Adrenal gland (tissue), 9 donors: ENCODE measurements at regions not wholly inside any gene's neighbourhood (a gene's known extent, or its start where the extent isn't known, plus 50 kb on each side); places are given as distances from the start of the nearest gene placed in this dataset.

ENCODE experiments used
- DNase-seq, 7 donors: peaks; one replicate each; pipeline ENCODE4 v3.0.0-alpha.2; 2019 to 2020
- H3K27ac ChIP-seq, 5 donors: fragments of 200-600 bp; sonication (generic) in 4 of 5; 1 replicate in 3 of 5; 2 replicates in 2 of 5; pipeline versions ENCODE4 v1.5.1 to v1.8.0; 2016 to 2020; ENCODE audit warnings: mild to moderate bottlenecking in 1 of 5
- H3K27me3 ChIP-seq: fragments of 200-600 bp; 2 replicates; pipeline ENCODE4 v1.8.0; 2021
- H3K36me3 ChIP-seq, 2 donors: fragments of 200-600 bp; replicated peaks in 1 of 2; 1 replicate in 1 of 2; 2 replicates in 1 of 2; pipeline versions ENCODE4 v1.5.1 to v1.8.0; 2018 to 2022
- H3K4me1 ChIP-seq, 2 donors: fragments of 200-600 bp; replicated peaks in 1 of 2; 1 replicate in 1 of 2; 2 replicates in 1 of 2; pipeline versions ENCODE4 v1.5.1 to v1.8.0; 2018 to 2021
- H3K4me3 ChIP-seq, 4 donors: fragments of 200-600 bp; sonication (generic) in 3 of 4; one replicate each; pipeline ENCODE4 v1.5.1; 2016 to 2018
- H3K9me3 ChIP-seq, 3 donors: fragments of 200-600 bp; sonication (generic) in 1 of 3; replicated peaks in 1 of 3; 1 replicate in 2 of 3; 2 replicates in 1 of 3; pipeline versions ENCODE4 v1.5.1 to v1.8.0; 2016 to 2021
- POLR2A ChIP-seq, 2 donors: fragments of 450-650 bp; IDR thresholded peaks; one replicate each; pipeline ENCODE4 v1.6.1; 2017; ENCODE audit warnings: antibody characterized with exemption in 2 of 2, mild to moderate bottlenecking in 2 of 2, moderate library complexity in 1 of 2
- WGBS, 4 donors: extraction: QIAGEN DNeasy Blood & Tissue Kit in 2 of 4; methylation state at CpG; one replicate each; pipeline versions ENCODE4 v1.1.5 to v1.1.7; 2013 to 2017; 5-methylcytosine and 5-hydroxymethylcytosine counted together
- intact Hi-C, 2 donors: fragments of 100-400 bp; cut with DNase I; formaldehyde crosslinking; loops; one replicate each; pipeline versions ENCODE4 v1.14.1 to v1.15.0; 2022 to 2023
- TF ChIP-seq, protein P1 (sequence below), 6 experiments: fragments of 450-650 bp in 4 of 6; fragments of 200-600 bp in 2 of 6; sonication (generic) in 1 of 6; IDR thresholded peaks; 1 replicate in 5 of 6; 2 replicates in 1 of 6; pipeline versions ENCODE4 v1.5.1 to v1.8.0; 2016 to 2021; ENCODE audit warnings: antibody characterized with exemption in 6 of 6, mild to moderate bottlenecking in 2 of 6, moderate library complexity in 1 of 6
- donor health status: healthy with polysubstance abuse.
- donor health status: Bipolar disorder and iron deficiency.
- donor health status: DM: yes; HTN: yes; CAD: no.
- donor health status: DM: no; HTN: no; CAD: no.
- donor health status: DM: no; HTN: no; CAD: no.

DNA sequence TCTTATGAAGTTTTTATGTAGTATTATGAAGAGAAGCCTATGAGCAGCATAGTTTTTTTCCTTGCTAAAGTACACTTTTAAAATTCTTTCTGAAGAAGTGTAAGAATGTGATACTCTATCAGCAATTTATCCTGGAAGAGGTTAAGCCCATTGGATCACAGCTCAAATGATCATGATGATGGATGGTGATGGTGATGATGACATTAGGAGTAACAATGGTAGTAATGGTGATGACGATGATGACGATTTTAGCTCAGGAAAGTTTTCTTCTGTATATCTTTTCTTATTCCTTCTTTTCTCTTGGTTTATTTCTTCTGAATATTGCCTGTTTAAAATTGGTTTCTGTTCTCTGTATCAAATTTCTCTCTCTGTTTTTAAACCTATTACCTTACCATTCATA, 262.9 kb upstream of the DUSP10 start:
- intact Hi-C loops, result loop anchor here in 1 of 2 donors (10.0 kb wide), 2 partner anchors 250 to 460 kb away; no protein-coding TSS in a partner anchor
- TF ChIP-seq POLR2A (IDR thresholded peaks at IDR 0.05), result no peak
- TF ChIP-seq, protein P1, sequence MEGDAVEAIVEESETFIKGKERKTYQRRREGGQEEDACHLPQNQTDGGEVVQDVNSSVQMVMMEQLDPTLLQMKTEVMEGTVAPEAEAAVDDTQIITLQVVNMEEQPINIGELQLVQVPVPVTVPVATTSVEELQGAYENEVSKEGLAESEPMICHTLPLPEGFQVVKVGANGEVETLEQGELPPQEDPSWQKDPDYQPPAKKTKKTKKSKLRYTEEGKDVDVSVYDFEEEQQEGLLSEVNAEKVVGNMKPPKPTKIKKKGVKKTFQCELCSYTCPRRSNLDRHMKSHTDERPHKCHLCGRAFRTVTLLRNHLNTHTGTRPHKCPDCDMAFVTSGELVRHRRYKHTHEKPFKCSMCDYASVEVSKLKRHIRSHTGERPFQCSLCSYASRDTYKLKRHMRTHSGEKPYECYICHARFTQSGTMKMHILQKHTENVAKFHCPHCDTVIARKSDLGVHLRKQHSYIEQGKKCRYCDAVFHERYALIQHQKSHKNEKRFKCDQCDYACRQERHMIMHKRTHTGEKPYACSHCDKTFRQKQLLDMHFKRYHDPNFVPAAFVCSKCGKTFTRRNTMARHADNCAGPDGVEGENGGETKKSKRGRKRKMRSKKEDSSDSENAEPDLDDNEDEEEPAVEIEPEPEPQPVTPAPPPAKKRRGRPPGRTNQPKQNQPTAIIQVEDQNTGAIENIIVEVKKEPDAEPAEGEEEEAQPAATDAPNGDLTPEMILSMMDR (IDR thresholded peaks at IDR 0.05), result no peak
- no peaks in the 10 kb centered on the region for H3K4me1 ChIP-seq
- H3K9me3 ChIP-seq, result no peaks in the 10 kb centered on the region
- no peak for DNase-seq
- H3K27ac ChIP-seq, result no peak overlapping the region
- 77 to 94% (median 85%) methylated on average over 2 of the region's 2 CpGs for WGBS, 4 donors
- no peaks in the 10 kb centered on the region for H3K36me3 ChIP-seq
- no peak overlapping the region for H3K4me3 ChIP-seq
- no peaks in the 10 kb centered on the region for H3K27me3 ChIP-seq

- intact Hi-C loops, result loop anchor here in 1 of 2 donors (10.0 kb wide), 2 partner anchors 249 to 459 kb away; no protein-coding TSS in a partner anchor
- no peaks in the 10 kb centered on the region for H3K36me3 ChIP-seq
- 53 to 90% (median 82%) methylated on average over 3 of the region's 3 CpGs for WGBS, 4 donors
- no peaks in the 10 kb centered on the region for H3K4me1 ChIP-seq
- no peak overlapping the region for H3K27ac ChIP-seq
- H3K9me3 ChIP-seq, result no peaks in the 10 kb centered on the region
- no peaks in the 10 kb centered on the region for H3K27me3 ChIP-seq
- no peak for DNase-seq
- H3K4me3 ChIP-seq, result no peak overlapping the region
- no peak for TF ChIP-seq POLR2A (IDR thresholded peaks at IDR 0.05)
- TF ChIP-seq, protein P1 (IDR thresholded peaks at IDR 0.05), result no peak
These were observed 262.1 kb upstream of the DUSP10 start for GRCh38 chr1:222004034-222004433.

DNA sequence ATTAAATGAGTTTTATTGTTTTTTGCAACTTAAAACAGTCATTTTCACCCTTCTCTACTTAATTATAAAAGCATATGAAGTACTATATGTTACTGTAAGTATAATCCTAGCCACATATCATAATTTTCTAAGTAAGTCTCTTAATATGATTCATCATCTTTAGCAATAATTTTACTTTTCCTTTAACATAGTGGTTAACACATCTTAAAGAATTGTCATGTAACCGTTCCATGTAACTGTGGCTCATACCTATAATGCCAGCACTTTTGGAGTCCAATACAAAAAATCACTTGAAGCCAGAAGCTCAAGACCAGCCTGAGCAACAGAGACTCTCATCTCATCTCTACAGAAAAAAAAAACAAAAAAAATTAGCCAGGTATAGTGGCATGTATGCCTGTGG, 260.6 kb upstream of the DUSP10 start:
- WGBS, 4 donors, result 81 to 93% (median 83%) methylated on average over 1 of the region's 1 CpG
- intact Hi-C loops, result loop anchor here in 1 of 2 donors (10.0 kb wide), 2 partner anchors 248 to 458 kb away; no protein-coding TSS in a partner anchor
- H3K27ac ChIP-seq, result no peak overlapping the region
- H3K36me3 ChIP-seq, result no peaks in the 10 kb centered on the region
- H3K4me3 ChIP-seq, result no peak overlapping the region
- DNase-seq, result no peak
- no peaks in the 10 kb centered on the region for H3K9me3 ChIP-seq
- H3K4me1 ChIP-seq, result no peaks in the 10 kb centered on the region
- H3K27me3 ChIP-seq, result no peaks in the 10 kb centered on the region
- TF ChIP-seq, protein P1 (IDR thresholded peaks at IDR 0.05), result no peak
- TF ChIP-seq POLR2A (IDR thresholded peaks at IDR 0.05), result no peak

GRCh38 chr1:222000131-222000530, 258.2 kb upstream of the DUSP10 start:
- H3K27me3 ChIP-seq, result no peaks in the 10 kb centered on the region
- DNase-seq, result no peak
- no peaks in the 10 kb centered on the region for H3K9me3 ChIP-seq
- 89 to 94% (median 92%) methylated on average over 3 of the region's 3 CpGs for WGBS, 4 donors
- no peak overlapping the region for H3K27ac ChIP-seq
- intact Hi-C loops, result loop anchor here in 1 of 2 donors (10.0 kb wide), 2 partner anchors 245 to 455 kb away; no protein-coding TSS in a partner anchor
- no peaks in the 10 kb centered on the region for H3K36me3 ChIP-seq
- TF ChIP-seq, protein P1 (IDR thresholded peaks at IDR 0.05), result no peak
- no peak for TF ChIP-seq POLR2A (IDR thresholded peaks at IDR 0.05)
- H3K4me3 ChIP-seq, result no peak overlapping the region
- no peaks in the 10 kb centered on the region for H3K4me1 ChIP-seq
